HG03097 (cell line): ENCODE measurements at regions not wholly inside any gene's neighbourhood (a gene's known extent, or its start where the extent isn't known, plus 50 kb on each side); places are given as distances from the start of the nearest gene placed in this dataset.
"Not testable (repeated sequence)": the region's sequence is repeated elsewhere in the genome, so short reads cannot be mapped to it uniquely, and the experiment has no call there.

Experiments
- ATAC-seq: cut with Tn5 transposase; IDR thresholded peaks from one replicate; pipeline ENCODE4 v1.9.1; 2021; ENCODE audit not compliant: unreplicated experiment, low FRiP score

DNA sequence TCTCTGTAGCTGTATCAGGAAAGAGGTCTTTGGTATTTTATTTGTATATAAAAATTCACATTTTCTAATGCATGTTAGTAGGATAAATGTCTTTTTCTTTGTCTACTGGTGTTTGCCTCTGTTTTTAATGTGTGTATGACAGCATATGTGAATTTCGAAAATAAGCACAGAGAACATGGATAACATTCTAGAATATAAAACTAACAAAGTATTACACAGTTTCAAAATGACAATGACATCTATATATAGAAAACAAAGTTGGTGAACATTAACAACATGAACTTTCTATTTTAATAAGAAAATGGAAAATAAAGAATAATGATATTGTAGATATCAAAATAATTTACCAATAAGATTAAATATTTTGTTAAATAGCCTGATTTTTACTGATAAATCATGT is 608.0 kb downstream of the COL12A1 start:
- ATAC-seq: peak; percentile 34

DNA sequence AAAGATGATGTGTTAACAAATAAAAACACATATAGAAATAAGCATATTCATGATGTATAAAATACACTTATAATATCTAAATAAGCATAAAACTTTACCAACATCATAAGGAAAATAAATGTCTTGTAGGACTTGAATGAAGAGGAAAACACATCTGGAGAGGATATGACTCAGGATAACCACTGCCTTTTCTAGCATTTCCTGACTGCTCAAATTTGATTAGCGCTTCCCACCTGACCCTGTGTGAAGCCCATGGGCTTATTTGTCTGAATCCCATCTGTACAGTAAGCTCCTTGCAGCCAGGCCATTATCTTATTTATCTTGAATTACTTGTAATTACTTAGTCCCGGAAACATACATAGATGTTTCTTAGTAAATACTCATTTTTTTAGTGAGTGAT is 608.6 kb downstream of the COL12A1 start:
- ATAC-seq: no peak

DNA sequence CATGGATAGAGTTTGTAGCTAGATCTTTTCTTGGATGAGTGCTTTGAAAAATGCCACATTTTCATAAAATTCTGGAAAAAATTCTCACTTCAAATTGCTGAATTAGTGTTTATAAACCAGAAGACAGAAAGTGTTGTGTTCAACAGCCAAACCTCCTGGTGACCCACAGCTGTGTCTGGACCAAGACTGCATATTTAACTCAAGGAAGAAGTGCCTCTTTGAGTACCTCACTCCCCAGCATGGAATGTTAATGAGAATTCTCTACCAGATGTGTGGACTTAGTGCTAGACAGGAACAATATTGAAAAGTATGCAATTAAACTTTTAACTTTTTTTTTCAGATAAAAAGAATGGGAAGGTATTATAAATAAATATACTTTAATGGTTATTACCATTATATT is 609.3 kb downstream of the COL12A1 start:
- no peak for ATAC-seq

DNA sequence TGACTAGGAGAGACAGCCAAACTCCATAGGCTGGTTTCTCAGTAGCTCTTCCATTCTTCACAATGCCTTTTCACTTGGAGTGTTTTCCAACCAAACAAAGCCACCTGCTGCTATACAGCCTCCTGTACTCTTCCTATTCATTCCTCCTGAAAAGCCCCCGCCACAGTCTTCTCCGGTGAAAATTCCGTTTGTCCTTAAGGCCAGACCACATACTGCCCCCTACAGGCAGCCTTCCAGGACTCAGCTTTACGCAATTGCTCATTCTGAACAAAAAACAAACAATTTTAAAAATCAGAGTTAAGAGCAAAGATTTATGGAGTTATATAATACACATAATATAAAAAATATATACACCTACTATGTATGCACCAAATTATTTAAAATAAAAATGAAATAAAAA is 611.5 kb downstream of the COL12A1 start:
- not testable (repeated sequence) for ATAC-seq

DNA sequence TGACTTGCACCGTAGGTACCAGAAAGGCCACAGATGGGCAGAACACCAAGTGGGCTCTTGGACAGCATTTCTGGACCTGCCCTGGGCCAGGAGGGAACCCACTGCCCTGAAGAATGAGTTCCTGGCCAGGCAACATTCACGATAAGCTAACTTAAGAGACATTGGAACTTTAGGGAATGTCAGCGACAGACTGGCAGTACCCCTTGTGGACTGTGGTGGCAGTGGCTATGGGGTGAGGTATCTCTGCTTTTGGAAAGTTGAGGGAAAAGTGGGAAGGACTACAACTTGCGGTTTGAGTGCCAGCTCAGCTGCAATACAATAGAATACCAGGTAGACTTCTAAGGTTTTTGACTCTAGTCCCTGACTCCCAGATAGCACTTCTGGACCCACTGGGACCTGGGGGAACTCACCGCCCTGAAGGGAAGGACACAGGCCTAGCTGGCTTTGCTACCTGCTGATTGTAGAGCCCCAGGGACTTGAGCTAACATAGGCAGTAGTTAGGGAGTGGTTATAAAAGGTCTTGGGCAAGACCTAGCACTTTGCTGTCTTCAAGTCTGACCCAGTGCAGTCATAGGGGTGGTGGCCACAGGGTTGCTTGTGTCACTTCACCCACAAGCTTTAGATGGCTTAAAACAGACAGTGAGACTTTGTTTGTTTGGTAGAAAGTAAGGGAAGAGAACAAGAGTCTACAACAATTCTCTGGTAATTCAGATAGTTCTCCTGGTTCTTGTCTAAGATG is 617.6 kb downstream of the COL12A1 start:
- no peak for ATAC-seq

DNA sequence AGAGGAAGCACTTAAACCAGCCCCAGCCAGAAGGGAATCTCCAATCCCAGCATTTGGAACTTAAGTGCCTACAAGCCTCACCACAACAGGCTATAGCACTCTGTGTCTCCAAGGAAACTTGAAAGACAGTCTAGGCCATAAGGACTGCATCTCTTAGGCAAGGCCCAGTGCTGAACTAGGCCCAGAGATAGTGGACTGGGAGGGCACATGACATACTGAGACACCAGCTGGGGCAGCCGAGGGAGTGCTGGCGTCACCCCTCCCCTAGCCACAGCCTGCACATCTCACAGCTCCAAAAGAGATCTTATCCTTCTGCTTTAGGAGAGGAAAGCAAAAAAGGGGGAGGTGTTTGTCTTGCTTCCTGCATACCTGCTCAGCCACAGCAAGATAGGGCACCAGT is 618.5 kb downstream of the COL12A1 start:
- no peak for ATAC-seq

DNA sequence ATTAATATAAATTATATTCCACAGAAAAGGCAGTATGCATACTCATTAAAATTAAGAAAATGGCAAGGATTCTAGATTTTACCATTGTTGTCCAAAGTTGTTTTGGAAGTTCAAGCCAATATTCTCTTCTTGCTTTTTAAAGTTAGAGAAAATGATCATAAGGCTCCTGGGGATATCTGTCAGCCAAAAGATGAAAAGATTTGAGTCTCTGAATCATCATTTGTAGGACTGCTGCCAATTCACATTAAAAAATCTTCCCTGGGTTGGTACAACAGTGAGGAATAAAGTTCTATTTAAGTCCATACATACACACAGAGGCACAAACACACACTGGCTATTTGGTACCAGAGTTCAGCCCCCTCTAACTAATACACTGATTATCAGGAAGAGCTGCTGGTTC is 620.1 kb downstream of the COL12A1 start:
- ATAC-seq: no peak

DNA sequence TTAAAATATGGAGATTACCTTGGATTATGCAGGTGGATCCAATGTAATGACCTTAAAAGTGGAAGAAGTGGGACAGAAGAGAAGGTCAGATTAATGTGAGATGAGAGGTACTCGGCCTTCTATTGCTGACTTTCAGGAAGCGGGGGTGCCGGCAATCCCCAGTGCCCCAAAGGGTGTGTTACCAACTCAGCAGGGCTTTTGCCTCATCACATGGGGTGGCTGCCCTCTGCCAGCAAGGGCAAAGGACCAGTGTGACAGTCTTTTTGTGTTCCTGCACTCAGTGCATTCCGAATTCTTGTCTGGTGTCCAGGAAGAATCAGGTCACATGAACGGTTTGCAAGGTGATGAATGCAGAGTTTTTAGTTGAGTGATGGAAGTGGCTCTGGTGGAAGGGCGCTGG is 624.2 kb downstream of the COL12A1 start:
- no peak for ATAC-seq

DNA sequence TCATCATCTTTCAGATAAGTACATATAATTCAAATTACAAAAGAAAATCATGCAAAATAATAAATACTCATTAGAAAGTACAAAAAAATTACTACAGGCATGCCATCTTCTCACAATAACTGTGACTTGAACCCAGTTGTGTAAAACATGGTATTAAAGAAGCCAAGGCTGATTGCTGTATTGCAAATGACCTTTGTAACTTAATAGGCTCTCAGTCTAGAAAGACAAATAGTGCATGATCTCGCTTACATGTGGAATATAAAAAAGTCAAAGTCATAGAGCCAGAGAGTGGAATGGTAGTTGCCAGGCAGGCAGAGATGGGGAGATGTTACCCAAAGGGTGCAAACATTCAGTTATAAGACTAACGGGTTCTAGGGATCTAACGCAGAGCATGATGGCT is 626.1 kb downstream of the COL12A1 start:
- no peak for ATAC-seq

DNA sequence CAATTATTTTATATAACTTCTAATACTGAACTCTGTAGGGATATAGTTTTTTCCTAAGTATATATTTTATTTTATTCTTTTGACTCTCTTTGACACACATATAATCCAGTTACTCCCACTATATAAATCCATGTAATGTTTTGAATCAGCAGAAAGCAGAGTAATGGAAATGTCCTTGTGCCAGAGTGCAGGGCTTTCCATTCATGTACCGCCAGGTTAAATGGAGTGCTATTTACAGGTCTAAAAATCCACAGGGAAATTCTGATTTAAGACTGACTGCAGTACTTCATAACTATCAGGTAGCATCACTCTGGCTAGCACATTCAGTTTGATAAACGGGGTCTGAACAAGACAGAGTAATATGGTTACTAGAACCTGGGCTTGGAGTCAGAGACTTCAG is 626.8 kb downstream of the COL12A1 start:
- ATAC-seq: no peak

DNA sequence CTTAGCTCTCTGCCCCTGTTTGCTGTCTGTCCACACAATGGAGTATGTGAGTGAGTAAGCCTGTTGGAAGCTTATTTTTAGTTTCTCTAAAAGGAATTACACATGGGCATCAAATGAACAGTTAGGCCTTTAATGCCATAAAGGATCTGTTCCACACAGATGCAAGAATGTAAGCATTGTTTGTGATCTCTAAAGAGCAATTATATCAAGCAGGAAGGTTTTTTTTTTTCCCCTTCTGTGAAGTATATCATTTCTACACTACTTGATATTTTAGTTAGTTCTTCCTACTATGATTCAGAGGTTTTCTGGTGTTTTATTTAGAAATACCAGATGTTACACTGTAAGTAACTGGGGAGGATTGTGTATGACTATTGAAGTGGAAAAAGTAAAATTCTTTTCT is 627.5 kb downstream of the COL12A1 start:
- ATAC-seq: no peak

DNA sequence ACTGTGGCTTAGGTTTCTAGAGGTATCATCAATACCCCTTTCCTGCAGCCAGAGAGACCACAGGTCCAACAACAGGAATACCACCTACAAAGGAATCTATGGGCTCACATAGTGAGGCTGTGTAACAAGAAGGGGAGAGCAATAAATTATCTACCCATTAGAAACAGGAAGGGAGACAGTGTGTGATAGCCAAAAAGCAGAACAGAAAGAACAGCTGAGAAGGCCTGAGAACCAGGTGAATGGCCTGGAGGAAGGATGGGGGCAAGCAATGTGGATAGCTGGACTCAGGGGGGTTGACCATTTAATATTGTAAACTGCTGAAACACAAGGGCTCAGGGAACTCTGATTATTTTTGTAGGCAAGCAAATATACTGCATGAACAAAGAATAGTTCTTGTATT is 628.2 kb downstream of the COL12A1 start:
- peak; percentile 98 for ATAC-seq

DNA sequence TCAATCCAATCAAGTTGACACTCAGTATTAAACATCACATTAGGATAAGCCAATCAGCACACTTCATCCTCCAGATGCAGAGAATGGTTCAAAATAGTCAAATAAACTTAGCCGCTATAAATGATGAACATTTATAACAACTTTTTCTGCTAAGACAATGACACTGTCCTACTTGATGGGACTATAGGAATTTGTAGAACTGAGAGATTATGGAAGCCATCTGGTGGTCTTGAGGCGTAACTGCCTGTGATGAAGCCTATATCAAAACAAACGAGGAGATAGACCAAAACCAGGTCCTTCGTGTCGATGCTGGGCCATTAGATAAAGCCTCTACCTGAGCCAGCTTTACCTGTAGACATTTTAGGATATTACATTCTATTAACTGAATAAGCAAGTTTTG is 631.1 kb downstream of the COL12A1 start:
- ATAC-seq: no peak

DNA sequence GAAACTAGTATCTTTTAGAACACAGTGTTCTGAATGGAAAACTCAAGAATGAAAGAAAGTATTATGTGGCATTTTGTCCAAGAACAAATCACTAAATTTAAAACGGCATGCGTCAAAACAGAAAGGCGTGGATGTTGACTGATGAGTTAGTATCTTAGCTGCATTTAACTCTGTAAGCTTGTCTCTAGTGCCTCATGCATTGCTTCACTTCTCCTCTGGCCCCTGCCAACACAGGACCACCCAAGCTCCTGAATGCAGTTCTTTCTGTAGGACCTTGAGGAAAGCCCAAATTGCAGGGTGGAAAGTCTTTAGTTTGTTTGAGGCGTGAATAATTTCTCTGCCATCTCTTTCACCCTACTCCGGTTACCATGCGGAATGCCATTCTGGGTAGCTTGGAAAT is 632.2 kb downstream of the COL12A1 start:
- no peak for ATAC-seq

DNA sequence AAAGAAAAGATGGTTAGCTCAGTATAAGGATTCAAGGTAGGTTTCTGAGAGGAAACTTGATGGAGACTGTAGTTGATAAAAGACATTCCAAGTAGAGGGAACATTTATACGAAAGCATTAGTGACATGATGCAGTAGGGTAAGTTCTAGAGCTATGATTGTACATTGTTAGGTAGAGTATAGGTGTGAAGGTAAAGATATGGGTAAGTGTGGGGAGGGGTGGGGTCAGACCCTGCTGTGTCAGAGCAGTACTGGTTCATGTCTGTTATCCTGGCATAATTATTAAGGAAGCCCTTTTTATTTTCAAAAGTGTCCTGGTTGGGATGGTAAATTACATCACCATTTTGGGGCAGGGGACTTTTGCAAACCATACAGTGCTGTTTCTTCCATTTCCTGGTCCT is 635.8 kb downstream of the COL12A1 start:
- ATAC-seq: no peak

DNA sequence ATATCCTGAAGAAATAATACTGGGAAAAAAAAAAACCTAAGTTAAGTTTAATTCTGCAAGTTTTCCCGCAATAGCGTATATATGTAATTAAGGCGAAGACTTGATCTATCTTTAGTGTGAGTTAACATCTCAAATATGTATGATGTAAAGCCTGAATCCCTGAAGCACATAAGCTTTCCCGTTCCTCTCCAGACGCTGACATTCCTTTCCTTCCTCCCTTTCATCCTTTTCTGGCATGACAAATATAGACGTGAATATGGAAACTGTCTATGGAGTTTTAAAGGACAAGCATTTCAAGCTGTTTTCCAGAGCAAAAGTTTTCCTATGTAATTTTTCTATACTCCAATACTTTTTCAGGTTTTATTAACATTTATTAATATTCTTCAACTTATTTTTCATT is 637.0 kb downstream of the COL12A1 start:
- ATAC-seq: no peak

DNA sequence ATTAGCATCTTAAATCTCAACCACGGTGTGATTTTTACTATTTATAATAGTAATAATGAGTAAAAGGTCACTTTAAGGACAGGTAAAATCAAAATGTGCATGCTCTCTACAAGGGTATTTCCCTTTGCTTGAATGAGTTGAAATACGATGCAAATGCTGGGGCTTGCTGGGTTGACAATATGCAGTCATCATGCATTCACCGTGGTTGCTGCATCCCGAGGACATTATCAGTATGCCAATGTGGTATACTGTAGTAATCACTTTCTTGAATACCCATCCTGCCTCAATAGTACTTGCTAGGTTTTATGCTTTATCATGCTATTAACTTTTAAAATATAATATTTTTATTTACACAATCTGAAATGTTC is 637.9 kb downstream of the COL12A1 start:
- ATAC-seq: not testable (repeated sequence)

DNA sequence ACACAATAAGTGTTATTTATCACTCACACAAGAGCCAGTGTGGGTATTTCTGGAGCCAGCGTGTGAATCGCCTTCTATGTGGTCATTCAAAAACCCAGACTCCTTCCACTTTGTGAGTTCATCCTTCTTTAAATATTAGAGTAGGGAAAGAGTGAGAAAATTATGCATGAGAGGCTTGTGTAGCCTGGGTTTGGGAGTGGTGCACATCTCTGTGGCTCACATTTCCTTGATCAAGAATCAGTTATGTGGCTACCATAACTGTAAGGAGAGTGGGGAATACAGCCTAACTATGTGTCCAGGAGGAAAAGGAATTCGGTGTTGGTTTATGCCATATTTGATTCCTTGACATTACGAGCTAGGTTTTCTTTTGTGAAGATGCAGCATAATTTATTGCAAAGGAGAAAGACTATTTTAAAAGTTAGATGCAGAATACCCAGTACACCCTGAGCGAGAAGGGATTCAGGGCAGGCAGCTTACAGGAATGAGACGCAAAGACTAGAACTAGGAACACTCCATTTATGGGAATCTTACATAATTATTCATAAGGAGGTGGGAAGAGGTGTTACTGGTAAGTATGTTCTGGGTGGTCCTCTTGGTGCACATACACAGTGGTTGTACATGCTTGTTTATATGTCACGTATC is 638.5 kb downstream of the COL12A1 start:
- ATAC-seq: no peak

DNA sequence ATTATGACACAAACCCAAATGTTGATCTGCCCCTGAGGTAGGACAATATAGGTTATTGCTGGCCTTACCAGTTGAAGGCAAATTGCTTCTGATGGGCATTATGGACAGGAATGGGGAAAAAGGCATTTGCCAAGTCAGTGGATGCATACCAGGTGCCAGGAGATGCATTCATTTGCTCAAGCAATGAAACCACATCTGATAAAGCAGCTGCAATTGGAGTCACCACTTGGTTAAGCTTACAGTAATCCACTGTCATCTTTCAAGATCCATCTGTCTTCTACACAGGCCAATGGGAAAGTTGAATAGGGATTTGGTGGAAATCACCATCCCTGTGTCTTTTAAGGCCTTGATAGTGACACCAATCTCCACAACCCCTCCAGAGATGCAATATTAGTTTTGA is 648.6 kb downstream of the COL12A1 start:
- ATAC-seq: no peak

DNA sequence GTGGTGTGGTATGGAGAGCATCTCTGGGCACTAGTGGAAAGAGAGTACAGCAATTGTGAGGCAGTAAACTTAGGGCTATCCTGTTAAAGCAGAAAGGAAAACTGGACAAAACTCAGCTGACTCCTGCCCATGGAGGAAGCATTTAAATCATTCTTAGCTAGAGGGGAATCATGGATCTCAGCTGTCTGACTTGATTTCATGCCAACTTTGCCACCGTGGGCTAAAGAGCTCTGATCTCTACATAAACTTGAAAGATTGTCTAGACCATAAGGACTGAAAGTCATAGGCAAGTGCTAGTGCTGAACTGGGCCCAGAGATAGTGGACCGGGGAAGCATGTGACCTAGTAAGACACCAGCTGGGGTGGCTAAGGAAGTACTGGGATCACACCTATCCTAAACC is 651.8 kb downstream of the COL12A1 start:
- no peak for ATAC-seq

DNA sequence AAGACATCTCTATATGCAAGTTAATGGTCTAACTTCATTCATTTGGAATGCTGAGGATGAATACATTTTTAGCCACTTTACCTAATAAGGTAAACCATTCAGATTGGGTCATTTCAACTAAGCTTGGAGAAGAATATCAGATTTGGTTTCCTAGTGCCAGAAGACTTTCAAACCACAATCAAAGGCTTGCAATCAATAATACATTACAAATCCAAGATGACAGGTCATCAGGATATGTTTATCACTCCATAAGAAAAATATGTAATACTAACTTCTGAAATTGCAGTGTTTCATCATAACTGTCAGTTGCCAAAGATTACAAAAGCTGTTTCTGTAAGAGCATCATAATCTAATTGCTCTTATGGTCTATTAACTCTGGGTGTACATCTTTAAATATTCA is 654.0 kb downstream of the COL12A1 start:
- ATAC-seq: no peak

DNA sequence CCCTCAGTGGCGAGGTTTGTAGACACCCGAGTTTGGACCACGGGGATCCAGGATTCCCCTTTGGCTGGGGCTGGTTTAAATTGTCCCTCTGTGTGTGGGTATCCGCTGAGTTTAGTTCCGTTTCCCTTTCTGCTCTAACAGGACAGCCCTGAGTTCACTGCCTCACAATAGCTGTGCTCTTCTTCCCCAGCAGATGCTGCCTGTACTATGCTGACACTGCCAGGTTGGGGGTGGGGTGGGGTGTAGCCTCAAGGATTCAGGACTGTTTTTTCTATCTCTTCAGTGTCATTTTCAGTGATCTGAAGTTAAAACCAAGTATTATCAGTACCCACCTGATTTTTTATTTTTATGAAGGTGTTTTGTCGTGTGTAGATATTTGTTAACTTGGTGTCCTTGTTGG is 655.0 kb downstream of the COL12A1 start:
- ATAC-seq: no peak

DNA sequence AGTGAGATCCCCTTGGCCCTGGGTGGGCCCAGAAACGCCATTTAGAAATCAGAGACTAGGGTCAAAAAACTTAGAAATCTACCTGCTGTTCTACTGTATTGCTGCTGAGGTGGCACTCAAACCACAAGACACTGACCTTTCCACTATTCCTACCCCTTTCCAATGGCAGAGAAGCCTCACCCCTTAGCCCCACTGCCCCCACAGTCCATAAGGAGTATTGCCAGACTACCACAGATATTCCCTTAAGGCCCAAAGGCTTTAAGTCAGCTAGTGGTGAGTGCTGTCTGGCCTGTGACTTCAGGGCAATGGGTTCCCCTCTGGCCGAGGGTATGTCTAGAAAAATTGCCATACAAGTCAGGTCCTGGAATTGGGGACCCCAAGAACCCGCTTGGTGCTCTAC is 656.1 kb downstream of the COL12A1 start:
- no peak for ATAC-seq
